Endodermal cell (in vitro differentiated cells): ENCODE measurements at regions not wholly inside any gene's neighbourhood (a gene's known extent, or its start where the extent isn't known, plus 50 kb on each side); places are given as distances from the start of the nearest gene placed in this dataset.

Source experiments
- DNase-seq: peaks from one replicate; pipeline ENCODE4 v3.0.0-alpha.2; 2017
- H3K27ac ChIP-seq: 2 replicates; pipeline ENCODE4 v1.5.1; 2013; ENCODE audit warnings: mild to moderate bottlenecking, low read depth, low read length, moderate library complexity
- H3K27me3 ChIP-seq: 2 replicates; pipeline ENCODE4 v1.6.1; 2013; ENCODE audit warnings: mild to moderate bottlenecking, low read length, moderate library complexity; ENCODE audit not compliant: insufficient read depth, control insufficient read depth, poor library complexity, severe bottlenecking
- H3K36me3 ChIP-seq: 2 replicates; pipeline ENCODE4 v1.7.0; 2013; ENCODE audit warnings: mild to moderate bottlenecking, low read length, moderate library complexity; ENCODE audit not compliant: control insufficient read depth, insufficient read depth
- H3K4me1 ChIP-seq: one replicate; pipeline ENCODE4 v1.7.0; 2013; ENCODE audit warnings: low read length; ENCODE audit not compliant: control insufficient read depth, insufficient read depth
- H3K4me3 ChIP-seq: 2 replicates; pipeline ENCODE4 v1.5.1; 2013; ENCODE audit warnings: mild to moderate bottlenecking, low read length, moderate library complexity
- H3K9ac ChIP-seq: 2 replicates; pipeline ENCODE4 v1.6.1; 2013; ENCODE audit warnings: mild to moderate bottlenecking, low read length, moderate library complexity; ENCODE audit not compliant: poor library complexity, severe bottlenecking; ENCODE audit errors: extremely low read depth
- H3K9me3 ChIP-seq: 2 replicates; pipeline ENCODE4 v1.6.1; 2013; ENCODE audit warnings: mild to moderate bottlenecking, low read length, moderate library complexity; ENCODE audit not compliant: control insufficient read depth
- H3K27ac Mint-ChIP-seq: 2 replicates; pipeline ENCODE4 v1.8.0; 2020; ENCODE audit warnings: mixed read lengths
- H3K27me3 Mint-ChIP-seq: 2 replicates; pipeline ENCODE4 v1.8.0; 2021; ENCODE audit warnings: mild to moderate bottlenecking, mixed read lengths; ENCODE audit not compliant: insufficient read depth
- H3K36me3 Mint-ChIP-seq: 2 replicates; pipeline ENCODE4 v1.8.0; 2020; ENCODE audit warnings: low read depth, mixed read lengths
- H3K4me1 Mint-ChIP-seq: 2 replicates; pipeline ENCODE4 v1.8.0; 2020; ENCODE audit warnings: mixed read lengths
- H3K4me3 Mint-ChIP-seq: 2 replicates; pipeline ENCODE4 v1.8.0; 2020; ENCODE audit warnings: mild to moderate bottlenecking, moderate library complexity, mixed read lengths
- H3K9me3 Mint-ChIP-seq: 2 replicates; pipeline ENCODE4 v1.8.0; 2020; ENCODE audit warnings: mild to moderate bottlenecking, mixed read lengths
- CTCF ChIP-seq: fragments of 200-600 bp; sonication (generic); conservative IDR thresholded peaks from 2 replicates; pipeline ENCODE4 v1.5.0; 2021; ENCODE audit warnings: antibody characterized with exemption, mild to moderate bottlenecking
- whole genome bisulfite sequencing, 2 experiments: methylation state at CpG; one replicate each; pipeline versions ENCODE4 v1.1.5 to v1.1.7; 2013; ENCODE audit warnings: missing lambda C conversion rate in 2 of 2, mixed read lengths in 1 of 2; ENCODE audit not compliant: insufficient coverage in 1 of 2, insufficient read length in 1 of 2; 5-methylcytosine and 5-hydroxymethylcytosine counted together

- no peak overlapping the region for H3K9ac ChIP-seq
- whole genome bisulfite sequencing, 2 experiments: 96 to 97% methylated on average over 8 to 11 of the region's 12 CpGs
- Mint-ChIP-seq H3K36me3 (no peaks in the 10 kb centered on the region), H3K27ac (no peak overlapping the region), H3K27me3 (no peaks in the 10 kb centered on the region), H3K4me3 (no peak overlapping the region), H3K9me3 (peaks cover 8% of the 10 kb centered on the region), H3K4me1 (no peaks in the 10 kb centered on the region)
- H3K27me3 ChIP-seq: no peaks in the 10 kb centered on the region
- H3K4me3 ChIP-seq: no peak overlapping the region
- no peak overlapping the region for H3K27ac ChIP-seq
- no peaks in the 10 kb centered on the region for H3K9me3 ChIP-seq
- H3K36me3 ChIP-seq: no peaks in the 10 kb centered on the region
- TF ChIP-seq CTCF: no peak
- no peak for DNase-seq
- H3K4me1 ChIP-seq: no peaks in the 10 kb centered on the region
Observed at GRCh38 chr2:195563857-195564512, 93.0 kb upstream of the SLC39A10 start.

DNA sequence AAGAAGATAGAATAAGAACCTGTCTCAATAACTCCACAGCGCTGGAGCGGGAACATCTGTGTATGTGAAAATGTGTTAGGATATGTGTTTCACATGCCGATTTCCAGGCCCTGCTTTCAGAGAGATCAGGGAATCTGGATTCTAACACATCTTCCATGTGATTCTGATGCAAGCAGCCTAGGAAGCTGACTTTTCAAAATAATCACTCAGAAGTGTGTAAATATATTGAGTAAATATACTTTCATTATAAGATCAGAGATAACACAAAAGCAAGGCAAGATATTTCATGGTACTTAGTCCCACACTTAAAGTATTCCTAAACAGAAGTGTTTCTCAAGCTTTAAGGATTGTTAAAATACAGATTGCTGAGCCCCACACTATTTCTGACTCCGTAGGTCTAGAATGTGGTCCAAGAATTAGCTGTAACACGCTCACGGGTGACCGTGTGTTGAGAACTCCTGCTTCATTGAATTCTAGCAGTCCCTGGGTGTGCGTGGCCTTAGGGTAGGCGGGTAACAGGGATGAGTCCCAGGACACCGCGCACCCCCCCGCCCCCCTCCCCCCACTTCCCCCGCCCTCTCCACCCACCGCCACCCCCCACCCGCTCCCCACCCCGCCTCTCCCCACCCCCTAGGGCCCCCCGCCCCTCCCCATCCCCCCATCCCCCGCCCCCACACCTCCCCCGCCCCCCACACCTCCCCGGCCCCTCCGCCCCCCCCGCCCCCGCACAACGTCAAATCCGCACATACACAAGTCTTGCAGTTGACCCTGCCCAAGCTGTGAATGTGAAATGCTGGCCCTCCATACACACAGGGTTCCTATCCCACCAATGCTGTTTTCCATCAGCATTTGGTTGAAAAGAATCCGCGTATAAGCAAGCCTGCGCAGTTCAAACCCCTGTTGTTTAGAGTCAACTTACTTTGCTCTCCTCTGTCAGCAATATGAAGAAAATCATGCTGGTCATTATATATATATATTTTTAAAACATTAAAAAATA lies 94.2 kb upstream of the SLC39A10 start:
- Mint-ChIP-seq H3K36me3 (no peaks in the 10 kb centered on the region), H3K27ac (no peak overlapping the region), H3K27me3 (no peaks in the 10 kb centered on the region), H3K9me3 (peaks cover 6% of the 10 kb centered on the region), H3K4me3 (no peak overlapping the region), H3K4me1 (no peaks in the 10 kb centered on the region)
- H3K4me3 ChIP-seq: no peak overlapping the region
- no peaks in the 10 kb centered on the region for H3K27me3 ChIP-seq
- no peaks in the 10 kb centered on the region for H3K4me1 ChIP-seq
- WGBS, 2 experiments: 94% methylated on average over 3 to 13 of the region's 28 CpGs
- no peaks in the 10 kb centered on the region for H3K36me3 ChIP-seq
- no peak overlapping the region for H3K9ac ChIP-seq
- H3K27ac ChIP-seq: no peak overlapping the region
- no peaks in the 10 kb centered on the region for H3K9me3 ChIP-seq
- DNase-seq: no peak
- TF ChIP-seq CTCF: no peak

DNA sequence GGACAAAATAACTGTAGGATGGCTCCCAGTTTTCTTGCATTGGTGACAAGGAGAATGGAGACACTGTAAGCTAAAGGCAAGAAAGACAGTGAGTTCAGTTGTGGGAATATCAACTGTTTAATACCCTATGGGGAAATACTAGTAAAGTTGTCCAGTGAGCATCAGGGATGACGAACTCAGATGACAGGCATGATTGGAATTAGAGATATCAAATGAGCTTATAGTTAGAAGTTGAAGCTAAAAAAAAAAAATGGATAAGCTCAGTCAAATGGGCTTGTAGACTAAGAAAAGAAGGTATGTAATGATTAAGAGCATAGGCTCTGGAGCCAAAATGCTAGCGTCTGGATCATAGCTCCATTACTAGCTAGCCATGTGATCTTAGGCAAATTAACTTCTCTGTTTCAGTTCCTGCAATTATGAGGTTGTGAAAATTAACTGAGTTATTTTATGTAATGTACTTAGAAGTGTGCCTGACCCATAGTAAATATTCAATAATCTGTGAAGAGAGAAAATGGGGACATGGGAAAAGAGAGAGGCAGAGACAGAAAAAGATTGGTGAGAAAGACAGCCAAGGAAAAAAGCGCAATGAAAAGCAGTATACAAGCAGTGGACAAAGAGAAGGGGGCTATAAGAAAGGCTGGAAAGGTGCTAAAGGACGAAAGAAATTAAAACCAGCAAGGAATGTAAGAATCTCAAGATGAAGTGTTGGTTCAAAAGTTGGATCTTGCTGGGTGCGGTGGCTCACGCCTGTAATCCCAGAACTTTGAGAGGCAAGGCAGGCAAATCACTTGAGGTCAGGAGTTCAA lies 95.7 kb upstream of the SLC39A10 start:
- WGBS, 2 experiments: 94% methylated on average over 6 of the region's 6 CpGs
- Histone ChIP-seq H3K27ac (no peak overlapping the region), H3K27me3 (no peaks in the 10 kb centered on the region), H3K4me1 (no peaks in the 10 kb centered on the region), H3K4me3 (no peak overlapping the region), H3K9me3 (no peaks in the 10 kb centered on the region), H3K36me3 (no peaks in the 10 kb centered on the region), H3K9ac (no peak overlapping the region)
- Mint-ChIP-seq H3K27me3 (no peaks in the 10 kb centered on the region), H3K36me3 (no peaks in the 10 kb centered on the region), H3K4me3 (no peak overlapping the region), H3K4me1 (no peaks in the 10 kb centered on the region), H3K9me3 (no peaks in the 10 kb centered on the region), H3K27ac (no peak overlapping the region)
- no peak for TF ChIP-seq CTCF
- DNase-seq: no peak
